Nephron progenitor cell (in vitro differentiated cells): ENCODE measurements at regions not wholly inside any gene's neighbourhood (a gene's known extent, or its start where the extent isn't known, plus 50 kb on each side); places are given as distances from the start of the nearest gene placed in this dataset.

ENCODE experiments used
- DNase-seq: peaks from one replicate; pipeline ENCODE4 v3.0.0; 2021
- H3K27ac Mint-ChIP-seq: 2 replicates; pipeline ENCODE4 v1.8.0; 2021; ENCODE audit warnings: mild to moderate bottlenecking, moderate library complexity, mixed read lengths
- H3K27me3 Mint-ChIP-seq: 2 replicates; pipeline ENCODE4 v1.8.0; 2021; ENCODE audit warnings: mild to moderate bottlenecking, low read depth, mixed read lengths; ENCODE audit not compliant: poor library complexity
- H3K36me3 Mint-ChIP-seq: 2 replicates; pipeline ENCODE4 v1.8.0; 2021; ENCODE audit warnings: low read depth, mixed read lengths
- H3K4me1 Mint-ChIP-seq: 2 replicates; pipeline ENCODE4 v1.8.0; 2021; ENCODE audit warnings: mixed read lengths
- H3K4me3 Mint-ChIP-seq: 2 replicates; pipeline ENCODE4 v1.8.0; 2021; ENCODE audit warnings: mild to moderate bottlenecking, moderate library complexity, mixed read lengths
- H3K9me3 Mint-ChIP-seq: 2 replicates; pipeline ENCODE4 v1.8.0; 2021; ENCODE audit warnings: mild to moderate bottlenecking, moderate library complexity, mixed read lengths
- TF ChIP-seq, protein P1 (sequence below): fragments of 200-600 bp; sonication (generic); IDR thresholded peaks from 2 replicates; pipeline ENCODE4 v1.5.0; 2021; ENCODE audit warnings: antibody characterized with exemption

GRCh38 chr4:22031423-22031822, 82.9 kb upstream of the KCNIP4 start:
- peaks cover 8% of the 10 kb centered on the region for H3K4me1 Mint-ChIP-seq
- H3K27ac Mint-ChIP-seq, result no peak overlapping the region
- H3K4me3 Mint-ChIP-seq, result no peak overlapping the region

GRCh38 chr4:22030881-22031280, 82.3 kb upstream of the KCNIP4 start:
- H3K36me3 Mint-ChIP-seq, result no peaks in the 10 kb centered on the region
- H3K27ac Mint-ChIP-seq, result no peak overlapping the region
- H3K4me1 Mint-ChIP-seq, result peaks cover 8% of the 10 kb centered on the region
- no peak overlapping the region for H3K4me3 Mint-ChIP-seq
- no peaks in the 10 kb centered on the region for H3K9me3 Mint-ChIP-seq
- no peak for DNase-seq
- no peaks in the 10 kb centered on the region for H3K27me3 Mint-ChIP-seq
- TF ChIP-seq, protein P1, sequence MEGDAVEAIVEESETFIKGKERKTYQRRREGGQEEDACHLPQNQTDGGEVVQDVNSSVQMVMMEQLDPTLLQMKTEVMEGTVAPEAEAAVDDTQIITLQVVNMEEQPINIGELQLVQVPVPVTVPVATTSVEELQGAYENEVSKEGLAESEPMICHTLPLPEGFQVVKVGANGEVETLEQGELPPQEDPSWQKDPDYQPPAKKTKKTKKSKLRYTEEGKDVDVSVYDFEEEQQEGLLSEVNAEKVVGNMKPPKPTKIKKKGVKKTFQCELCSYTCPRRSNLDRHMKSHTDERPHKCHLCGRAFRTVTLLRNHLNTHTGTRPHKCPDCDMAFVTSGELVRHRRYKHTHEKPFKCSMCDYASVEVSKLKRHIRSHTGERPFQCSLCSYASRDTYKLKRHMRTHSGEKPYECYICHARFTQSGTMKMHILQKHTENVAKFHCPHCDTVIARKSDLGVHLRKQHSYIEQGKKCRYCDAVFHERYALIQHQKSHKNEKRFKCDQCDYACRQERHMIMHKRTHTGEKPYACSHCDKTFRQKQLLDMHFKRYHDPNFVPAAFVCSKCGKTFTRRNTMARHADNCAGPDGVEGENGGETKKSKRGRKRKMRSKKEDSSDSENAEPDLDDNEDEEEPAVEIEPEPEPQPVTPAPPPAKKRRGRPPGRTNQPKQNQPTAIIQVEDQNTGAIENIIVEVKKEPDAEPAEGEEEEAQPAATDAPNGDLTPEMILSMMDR, result no peak

More at GRCh38 chr4:22031423-22031822, 82.9 kb upstream of the KCNIP4 start:
- Mint-ChIP-seq H3K27me3 (no peaks in the 10 kb centered on the region), H3K36me3 (no peaks in the 10 kb centered on the region), H3K9me3 (peaks cover 3% of the 10 kb centered on the region)
- no peak for DNase-seq
- TF ChIP-seq, protein P1, result no peak

DNA sequence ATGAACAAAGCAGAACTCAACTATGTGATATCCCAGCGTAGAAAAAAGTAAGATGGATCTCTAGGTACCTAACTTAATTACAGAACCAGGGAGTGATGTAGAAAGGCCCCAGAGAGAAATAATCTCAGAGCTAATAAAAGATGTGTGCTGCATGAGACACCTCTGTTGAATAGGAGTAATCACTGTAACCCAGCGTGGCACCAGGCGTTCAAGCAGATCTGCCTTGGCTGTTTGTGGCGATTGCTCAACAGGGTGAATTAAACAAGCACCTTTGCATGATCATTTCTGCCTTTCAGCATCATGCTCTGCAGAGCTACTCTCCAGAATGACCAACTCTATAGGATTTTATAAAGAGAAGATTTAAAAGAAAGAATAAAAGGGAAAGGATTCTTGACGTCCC, 81.7 kb upstream of the KCNIP4 start:
- peaks cover 8% of the 10 kb centered on the region for H3K4me1 Mint-ChIP-seq
- TF ChIP-seq, protein P1, result no peak

GRCh38 chr4:22029803-22030202, 81.2 kb upstream of the KCNIP4 start:
- no peak overlapping the region for H3K4me3 Mint-ChIP-seq
- no peak overlapping the region for H3K27ac Mint-ChIP-seq
- peak; percentile 26 for DNase-seq

More for the DNA sequence above, 81.7 kb upstream of the KCNIP4 start:
- Mint-ChIP-seq H3K27ac (no peak overlapping the region), H3K4me3 (no peak overlapping the region), H3K9me3 (no peaks in the 10 kb centered on the region), H3K27me3 (no peaks in the 10 kb centered on the region), H3K36me3 (no peaks in the 10 kb centered on the region)
- no peak for DNase-seq

GRCh38 chr4:22021106-22021505, 72.5 kb upstream of the KCNIP4 start:
- DNase-seq, result no peak
- Mint-ChIP-seq H3K4me3 (no peak overlapping the region), H3K9me3 (no peaks in the 10 kb centered on the region), H3K4me1 (no peaks in the 10 kb centered on the region), H3K27ac (no peak overlapping the region), H3K27me3 (no peaks in the 10 kb centered on the region), H3K36me3 (no peaks in the 10 kb centered on the region)
- TF ChIP-seq, protein P1, result no peak

More at GRCh38 chr4:22029803-22030202, 81.2 kb upstream of the KCNIP4 start:
- H3K4me1 Mint-ChIP-seq, result peaks cover 8% of the 10 kb centered on the region
- H3K36me3 Mint-ChIP-seq, result no peaks in the 10 kb centered on the region
- TF ChIP-seq, protein P1, result no peak
- H3K9me3 Mint-ChIP-seq, result no peaks in the 10 kb centered on the region
- H3K27me3 Mint-ChIP-seq, result no peaks in the 10 kb centered on the region

- Mint-ChIP-seq H3K27ac (no peak overlapping the region), H3K4me1 (no peaks in the 10 kb centered on the region), H3K36me3 (no peaks in the 10 kb centered on the region), H3K27me3 (no peaks in the 10 kb centered on the region), H3K4me3 (no peak overlapping the region), H3K9me3 (no peaks in the 10 kb centered on the region)
- no peak for DNase-seq
- TF ChIP-seq, protein P1, result no peak
These were observed 71.6 kb upstream of the KCNIP4 start for GRCh38 chr4:22020129-22020528.
